Ishikawa (cell line): ENCODE measurements at regions not wholly inside any gene's neighbourhood (a gene's known extent, or its start where the extent isn't known, plus 50 kb on each side); places are given as distances from the start of the nearest gene placed in this dataset.

ENCODE experiments used
- CEBPB ChIP-seq: IDR thresholded peaks from 2 replicates; pipeline ENCODE4 v1.6.1; 2012
- CREB1 ChIP-seq: IDR thresholded peaks from 2 replicates; pipeline ENCODE4 v1.6.1; 2012; ENCODE audit warnings: low read depth
- EGR1 ChIP-seq: IDR thresholded peaks from 2 replicates; pipeline ENCODE4 v1.6.1; 2012
- EP300 ChIP-seq: IDR thresholded peaks from 2 replicates; pipeline ENCODE4 v1.6.1; 2012; ENCODE audit warnings: borderline replicate concordance
- FOXM1 ChIP-seq: IDR thresholded peaks from 2 replicates; pipeline ENCODE4 v1.6.1; 2012; ENCODE audit warnings: low read depth, borderline replicate concordance
- MAX ChIP-seq: IDR thresholded peaks from 2 replicates; pipeline ENCODE4 v1.6.1; 2012
- NFIC ChIP-seq: IDR thresholded peaks from 2 replicates; pipeline ENCODE4 v1.6.1; 2012
- RAD21 ChIP-seq: IDR thresholded peaks from 2 replicates; pipeline ENCODE4 v1.6.1; 2012; ENCODE audit warnings: low read depth
- REST ChIP-seq: IDR thresholded peaks from 2 replicates; pipeline ENCODE4 v1.6.1; 2012; ENCODE audit warnings: low read depth, mild to moderate bottlenecking
- TAF1 ChIP-seq: IDR thresholded peaks from 2 replicates; pipeline ENCODE4 v1.6.1; 2012; ENCODE audit warnings: low read depth, mild to moderate bottlenecking
- TCF12 ChIP-seq: IDR thresholded peaks from 2 replicates; pipeline ENCODE4 v1.6.1; 2012; ENCODE audit warnings: low read depth
- TEAD4 ChIP-seq: IDR thresholded peaks from 2 replicates; pipeline ENCODE4 v1.6.1; 2012
- USF1 ChIP-seq: IDR thresholded peaks from 2 replicates; pipeline ENCODE4 v1.6.1; 2012
- YY1 ChIP-seq: IDR thresholded peaks from 2 replicates; pipeline ENCODE4 v1.6.1; 2012; ENCODE audit warnings: low read depth
- ZBTB7A ChIP-seq: IDR thresholded peaks from 2 replicates; pipeline ENCODE4 v1.6.1; 2012; ENCODE audit warnings: low read depth

GRCh38 chr5:17976404-17976803 is 342.1 kb downstream of the TAF11L14 start:
- TF ChIP-seq TCF12, result no peak
- TF ChIP-seq YY1, result no peak
- TF ChIP-seq TEAD4, result no peak
- no peak for TF ChIP-seq ZBTB7A
- no peak for TF ChIP-seq USF1
- TF ChIP-seq MAX, result no peak
- TF ChIP-seq TAF1, result no peak
- no peak for TF ChIP-seq REST

- TF ChIP-seq EP300 (no peak), REST (no peak), TEAD4 (no peak), MAX (no peak), YY1 (no peak)
Measured at GRCh38 chr5:17978954-17979353, 344.7 kb downstream of the TAF11L14 start.

- TF ChIP-seq FOXM1, result no peak
- no peak for TF ChIP-seq USF1
- no peak for TF ChIP-seq TCF12
- no peak for TF ChIP-seq TEAD4
- TF ChIP-seq RAD21, result no peak
- no peak for TF ChIP-seq REST
- TF ChIP-seq ZBTB7A, result no peak
- no peak for TF ChIP-seq EGR1
- no peak for TF ChIP-seq NFIC
- TF ChIP-seq EP300, result no peak
- no peak for TF ChIP-seq MAX
- no peak for TF ChIP-seq CREB1
- TF ChIP-seq TAF1, result no peak
- TF ChIP-seq YY1, result no peak
- TF ChIP-seq CEBPB, result no peak
Measured at GRCh38 chr5:17989036-17989435, 354.8 kb downstream of the TAF11L14 start.

GRCh38 chr5:17989567-17990563 is 355.6 kb downstream of the TAF11L14 start:
- TF ChIP-seq FOXM1 (no peak), EGR1 (no peak), USF1 (no peak), NFIC (no peak), TCF12 (no peak), TEAD4 (no peak), RAD21 (no peak), MAX (no peak), REST (no peak), TAF1 (no peak), CREB1 (no peak)
